Body of pancreas (tissue), 4 donors: ENCODE measurements at regions not wholly inside any gene's neighbourhood (a gene's known extent, or its start where the extent isn't known, plus 50 kb on each side); places are given as distances from the start of the nearest gene placed in this dataset.

Experiments
- ATAC-seq: fragments of 150-250 bp; one replicate; pipeline ENCODE4 v1.9.1; 2016
- DNase-seq, 4 donors: peaks; one replicate each; pipeline ENCODE4 v3.0.0-alpha.2; 2019
- H3K27ac ChIP-seq, 4 donors: fragments of 200-600 bp; sonication (generic); 1 replicate in 3 of 4; 2 replicates in 1 of 4; pipeline versions ENCODE4 v1.5.1 to v1.6.1; 2016 to 2019; ENCODE audit warnings: mild to moderate bottlenecking in 1 of 4, mixed read lengths in 1 of 4, moderate library complexity in 1 of 4
- H3K27me3 ChIP-seq, 2 donors: fragments of 200-600 bp; sonication (generic); one replicate each; pipeline ENCODE4 v1.6.0; 2016; ENCODE audit warnings: mild to moderate bottlenecking in 1 of 2
- H3K36me3 ChIP-seq, 2 donors: fragments of 200-600 bp; sonication (generic); replicated peaks in 1 of 2; 2 replicates each; pipeline ENCODE4 v1.5.1; 2016; ENCODE audit warnings: low read depth in 2 of 2; ENCODE audit not compliant: insufficient read depth in 1 of 2
- H3K4me1 ChIP-seq: fragments of 200-600 bp; sonication (generic); one replicate; pipeline ENCODE4 v1.6.0; 2016
- H3K4me3 ChIP-seq, 2 donors: fragments of 200-600 bp; sonication (generic); 1 replicate in 1 of 2; 2 replicates in 1 of 2; pipeline ENCODE4 v1.5.1; 2016 to 2019
- H3K9me3 ChIP-seq, 3 donors: fragments of 200-600 bp; sonication (generic); 1 replicate in 2 of 3; 2 replicates in 1 of 3; pipeline ENCODE4 v1.5.1; 2016
- CTCF ChIP-seq, 7 experiments: fragments of 450-650 bp in 4 of 7; fragments of 200-600 bp in 3 of 7; sonication (generic) in 3 of 7; IDR thresholded peaks; one replicate each; pipeline ENCODE4 v1.5.1; 2016 to 2019; ENCODE audit warnings: antibody characterized with exemption in 7 of 7
- POLR2A ChIP-seq, 3 donors: fragments of 450-650 bp; IDR thresholded peaks; one replicate each; pipeline ENCODE4 v1.6.1; 2016; ENCODE audit warnings: antibody characterized with exemption in 3 of 3, mild to moderate bottlenecking in 2 of 3
- WGBS, 2 donors: methylation state at CpG; one replicate each; pipeline ENCODE4 v1.1.5; 2017; 5-methylcytosine and 5-hydroxymethylcytosine counted together
- intact Hi-C: fragments of 100-400 bp; cut with DNase I; formaldehyde crosslinking; loops from one replicate; pipeline ENCODE4 v1.15.1; 2023

- intact Hi-C loops = no loop called here
- TF ChIP-seq POLR2A (IDR thresholded peaks at IDR 0.05) = no peak
- no peak for TF ChIP-seq CTCF (IDR thresholded peaks at IDR 0.05)
- Histone ChIP-seq H3K9me3 (no peaks in the 10 kb centered on the region), H3K4me1 (peaks cover 37% of the 10 kb centered on the region), H3K4me3 (no peak overlapping the region), H3K27ac (peak overlapping the region in 3 of 4 donors; percentile 11 to 74 (median 56)), H3K27me3 (no peaks in the 10 kb centered on the region), H3K36me3 (no peaks in the 10 kb centered on the region)
- 22 to 39% methylated on average over 4 of the region's 4 CpGs for WGBS, 2 donors
- ATAC-seq = peak; percentile 69
- DNase-seq = peak; percentile 57 to 83 (median 76)
These were observed 79.4 kb upstream of the AGAP1 start for GRCh38 chr2:235414422-235414821.

GRCh38 chr2:235416858-235417499, 76.9 kb upstream of the AGAP1 start:
- no peaks in the 10 kb centered on the region for H3K36me3 ChIP-seq
- 37 to 42% methylated on average over 7 of the region's 7 CpGs for WGBS, 2 donors
- H3K9me3 ChIP-seq = no peaks in the 10 kb centered on the region
- DNase-seq = peak in 3 of 4 donors; percentile 26 to 44 (median 28)
- peaks cover 45% of the 10 kb centered on the region for H3K4me1 ChIP-seq
- TF ChIP-seq POLR2A (IDR thresholded peaks at IDR 0.05) = no peak
- no peak for TF ChIP-seq CTCF (IDR thresholded peaks at IDR 0.05)
- peak overlapping the region in 2 of 4 donors; percentile 27 to 35 for H3K27ac ChIP-seq
- no peaks in the 10 kb centered on the region for H3K27me3 ChIP-seq
- no peak overlapping the region for H3K4me3 ChIP-seq
- intact Hi-C loops = no loop called here
- ATAC-seq = peak; percentile 61

GRCh38 chr2:235418918-235419317, 74.9 kb upstream of the AGAP1 start:
- Histone ChIP-seq H3K27me3 (no peaks in the 10 kb centered on the region), H3K4me1 (peaks cover 33% of the 10 kb centered on the region), H3K36me3 (no peaks in the 10 kb centered on the region), H3K4me3 (no peak overlapping the region), H3K27ac (peak overlapping the region in 1 of 4 donors; percentile 2), H3K9me3 (no peaks in the 10 kb centered on the region)
- no peak for ATAC-seq
- DNase-seq = no peak
- intact Hi-C loops = no loop called here
- WGBS, 2 donors = 70 to 76% methylated on average over 7 of the region's 7 CpGs
- TF ChIP-seq POLR2A (IDR thresholded peaks at IDR 0.05) (no peak), CTCF (IDR thresholded peaks at IDR 0.05) (peak in 1 of 7 experiments; percentile 9)

GRCh38 chr2:235419996-235420395, 73.8 kb upstream of the AGAP1 start:
- H3K36me3 ChIP-seq = no peaks in the 10 kb centered on the region
- ATAC-seq = no peak
- intact Hi-C loops = no loop called here
- DNase-seq = no peak
- H3K9me3 ChIP-seq = no peaks in the 10 kb centered on the region
- WGBS, 2 donors = 78 to 81% methylated on average over 8 of the region's 8 CpGs
- H3K27ac ChIP-seq = no peak overlapping the region
- no peaks in the 10 kb centered on the region for H3K27me3 ChIP-seq
- H3K4me3 ChIP-seq = no peak overlapping the region
- TF ChIP-seq CTCF (IDR thresholded peaks at IDR 0.05) (no peak), POLR2A (IDR thresholded peaks at IDR 0.05) (no peak)
- peaks cover 23% of the 10 kb centered on the region for H3K4me1 ChIP-seq

GRCh38 chr2:235421618-235422017, 72.2 kb upstream of the AGAP1 start:
- Histone ChIP-seq H3K4me3 (no peak overlapping the region), H3K27me3 (no peaks in the 10 kb centered on the region), H3K9me3 (no peaks in the 10 kb centered on the region), H3K27ac (peak overlapping the region in 2 of 4 donors; percentile 10 to 21), H3K36me3 (no peaks in the 10 kb centered on the region), H3K4me1 (peaks cover 22% of the 10 kb centered on the region)
- DNase-seq (peak; percentile 68 to 84 (median 77)), ATAC-seq (peak; percentile 89)
- WGBS, 2 donors = 24 to 47% methylated on average over 2 of the region's 2 CpGs
- intact Hi-C loops = no loop called here
- TF ChIP-seq POLR2A (IDR thresholded peaks at IDR 0.05) (no peak), CTCF (IDR thresholded peaks at IDR 0.05) (no peak)
